ENCODE measurements at regions not wholly inside any gene's neighbourhood (a gene's known extent, or its start where the extent isn't known, plus 50 kb on each side); places are given as distances from the start of the nearest gene placed in this dataset.

GRCh38 chr20:57881466-57882385 lies 171.9 kb upstream of the PMEPA1 start:
- DNase-seq (no peak), ATAC-seq (no peak)
- Mint-ChIP-seq H3K4me3 (no peak overlapping the region), H3K27ac (no peak overlapping the region), H3K27me3 (peaks cover 6% of the 10 kb centered on the region), H3K4me1 (no peaks in the 10 kb centered on the region), H3K9me3 (no peaks in the 10 kb centered on the region)

- Mint-ChIP-seq H3K4me3 (no peak overlapping the region), H3K27ac (no peak overlapping the region), H3K9me3 (no peaks in the 10 kb centered on the region), H3K4me1 (no peaks in the 10 kb centered on the region), H3K27me3 (peaks cover 6% of the 10 kb centered on the region)
- DNase-seq (no peak), ATAC-seq (no peak)
These were observed 170.7 kb upstream of the PMEPA1 start for GRCh38 chr20:57880571-57880892.

- Mint-ChIP-seq H3K9me3 (no peaks in the 10 kb centered on the region), H3K4me3 (no peak overlapping the region), H3K4me1 (no peaks in the 10 kb centered on the region), H3K27me3 (peaks cover 6% of the 10 kb centered on the region), H3K27ac (no peak overlapping the region)
- ATAC-seq (no peak), DNase-seq (no peak)
These were observed 170.2 kb upstream of the PMEPA1 start for GRCh38 chr20:57879779-57880570.

GRCh38 chr20:57879437-57879778 lies 169.6 kb upstream of the PMEPA1 start:
- Mint-ChIP-seq H3K9me3 (no peaks in the 10 kb centered on the region), H3K27me3 (peaks cover 6% of the 10 kb centered on the region), H3K27ac (no peak overlapping the region), H3K4me3 (no peak overlapping the region), H3K4me1 (no peaks in the 10 kb centered on the region)
- no peak for ATAC-seq
- no peak for DNase-seq

GRCh38 chr20:57878786-57879424 lies 169.1 kb upstream of the PMEPA1 start:
- DNase-seq: no peak
- H3K27ac Mint-ChIP-seq: no peak overlapping the region
- no peaks in the 10 kb centered on the region for H3K9me3 Mint-ChIP-seq
- no peaks in the 10 kb centered on the region for H3K4me1 Mint-ChIP-seq
- no peak for ATAC-seq
- peaks cover 6% of the 10 kb centered on the region for H3K27me3 Mint-ChIP-seq
- no peak overlapping the region for H3K4me3 Mint-ChIP-seq

GRCh38 chr20:57877995-57878394 lies 168.2 kb upstream of the PMEPA1 start:
- Mint-ChIP-seq H3K9me3 (no peaks in the 10 kb centered on the region), H3K27ac (no peak overlapping the region), H3K27me3 (peaks cover 6% of the 10 kb centered on the region), H3K4me1 (no peaks in the 10 kb centered on the region), H3K4me3 (no peak overlapping the region)
- ATAC-seq: no peak
- no peak for DNase-seq

GRCh38 chr20:57877131-57877824 lies 167.5 kb upstream of the PMEPA1 start:
- ATAC-seq (no peak), DNase-seq (no peak)
- H3K27ac Mint-ChIP-seq: no peak overlapping the region
- H3K4me1 Mint-ChIP-seq: no peaks in the 10 kb centered on the region
- H3K4me3 Mint-ChIP-seq: no peak overlapping the region
- peaks cover 6% of the 10 kb centered on the region for H3K27me3 Mint-ChIP-seq
- no peaks in the 10 kb centered on the region for H3K9me3 Mint-ChIP-seq

- DNase-seq (no peak), ATAC-seq (no peak)
- Mint-ChIP-seq H3K4me3 (no peak overlapping the region), H3K27me3 (peaks cover 10% of the 10 kb centered on the region), H3K4me1 (no peaks in the 10 kb centered on the region), H3K27ac (no peak overlapping the region), H3K9me3 (no peaks in the 10 kb centered on the region)
These were observed 166.3 kb upstream of the PMEPA1 start for GRCh38 chr20:57876163-57876562.

GRCh38 chr20:57874141-57874540 lies 164.3 kb upstream of the PMEPA1 start:
- DNase-seq: no peak
- ATAC-seq: no peak
- no peak overlapping the region for H3K4me3 Mint-ChIP-seq
- peaks cover 22% of the 10 kb centered on the region for H3K27me3 Mint-ChIP-seq
- no peaks in the 10 kb centered on the region for H3K4me1 Mint-ChIP-seq
- H3K9me3 Mint-ChIP-seq: no peaks in the 10 kb centered on the region
- no peak overlapping the region for H3K27ac Mint-ChIP-seq

GRCh38 chr20:57872816-57873409 lies 163.1 kb upstream of the PMEPA1 start:
- Mint-ChIP-seq H3K27ac (no peak overlapping the region), H3K4me3 (no peak overlapping the region), H3K27me3 (peaks cover 28% of the 10 kb centered on the region), H3K9me3 (no peaks in the 10 kb centered on the region), H3K4me1 (no peaks in the 10 kb centered on the region)
- DNase-seq (no peak), ATAC-seq (no peak)

GRCh38 chr20:57871237-57871632 lies 161.4 kb upstream of the PMEPA1 start:
- Mint-ChIP-seq H3K9me3 (no peaks in the 10 kb centered on the region), H3K27me3 (peaks cover 26% of the 10 kb centered on the region), H3K27ac (no peak overlapping the region), H3K4me3 (no peak overlapping the region), H3K4me1 (peaks cover 3% of the 10 kb centered on the region)
- no peak for ATAC-seq
- DNase-seq: no peak

- H3K4me3 Mint-ChIP-seq: no peak overlapping the region
- peak overlapping the region in 1 of 2 donors; percentile 54 for H3K27ac Mint-ChIP-seq
- no peaks in the 10 kb centered on the region for H3K9me3 Mint-ChIP-seq
- no peak for ATAC-seq
- peaks cover 9% of the 10 kb centered on the region for H3K4me1 Mint-ChIP-seq
- peaks cover 31% of the 10 kb centered on the region for H3K27me3 Mint-ChIP-seq
- no peak for DNase-seq
These were observed 160.9 kb upstream of the PMEPA1 start for GRCh38 chr20:57870597-57871236.

- no peaks in the 10 kb centered on the region for H3K9me3 Mint-ChIP-seq
- no peak for DNase-seq
- H3K4me3 Mint-ChIP-seq: no peak overlapping the region
- no peak overlapping the region for H3K27ac Mint-ChIP-seq
- peaks cover 15% of the 10 kb centered on the region for H3K4me1 Mint-ChIP-seq
- H3K27me3 Mint-ChIP-seq: peaks cover 39% of the 10 kb centered on the region
- no peak for ATAC-seq
These were observed 160.1 kb upstream of the PMEPA1 start for GRCh38 chr20:57869951-57870315.

GRCh38 chr20:57869291-57869950 lies 159.6 kb upstream of the PMEPA1 start:
- peaks cover 39% of the 10 kb centered on the region for H3K27me3 Mint-ChIP-seq
- no peak overlapping the region for H3K4me3 Mint-ChIP-seq
- H3K27ac Mint-ChIP-seq: no peak overlapping the region
- ATAC-seq (no peak), DNase-seq (no peak)
- peaks cover 15% of the 10 kb centered on the region for H3K4me1 Mint-ChIP-seq
- H3K9me3 Mint-ChIP-seq: no peaks in the 10 kb centered on the region

Data from stimulated activated naive CD8-positive, alpha-beta T cell treated with anti-CD3 and anti-CD28 coated beads, Interleukin-15, amount 100 ng/mL, for 72 hours (primary cell).